H1 (cell line): ENCODE measurements at regions not wholly inside any gene's neighbourhood (a gene's known extent, or its start where the extent isn't known, plus 50 kb on each side); places are given as distances from the start of the nearest gene placed in this dataset.

Experiments
- CEBPB ChIP-seq: IDR thresholded peaks from 2 replicates; pipeline ENCODE4 v1.6.1; 2012; ENCODE audit warnings: low read depth, low read length
- CHD2 ChIP-seq: IDR thresholded peaks from 2 replicates; pipeline ENCODE4 v1.6.1; 2012; ENCODE audit warnings: low read length, improper control_type of control experiment
- E2F6 ChIP-seq: IDR thresholded peaks from 2 replicates; pipeline ENCODE4 v1.6.1; 2012; ENCODE audit warnings: inconsistent platforms
- HDAC6 ChIP-seq: IDR thresholded peaks from one replicate; pipeline ENCODE4 v1.7.1; 2012; ENCODE audit warnings: low read depth, mild to moderate bottlenecking, inconsistent platforms, low read length, moderate library complexity
- MAFK ChIP-seq: IDR thresholded peaks from 2 replicates; pipeline ENCODE4 v1.6.1; 2012; ENCODE audit warnings: low read depth, mild to moderate bottlenecking, improper control_type of control experiment, low read length
- POU5F1 ChIP-seq: IDR thresholded peaks from 2 replicates; pipeline ENCODE4 v1.6.1; 2011; ENCODE audit warnings: low read depth, mild to moderate bottlenecking, low read length, moderate library complexity
- SP1 ChIP-seq: IDR thresholded peaks from 2 replicates; pipeline ENCODE4 v1.6.1; 2011; ENCODE audit warnings: low read depth, low read length
- TAF7 ChIP-seq: optimal IDR thresholded peaks from 2 replicates; pipeline ENCODE3; 2011; ENCODE audit warnings: low read depth, mild to moderate bottlenecking, inconsistent platforms, low read length, moderate library complexity, borderline replicate concordance

GRCh38 chr4:85114526-85114925 is 148.0 kb upstream of the WDFY3 start (continued):
- no peak for TF ChIP-seq POU5F1
- no peak for TF ChIP-seq HDAC6
- TF ChIP-seq SP1: no peak
- TF ChIP-seq E2F6: no peak
- TF ChIP-seq MAFK: no peak
- no peak for TF ChIP-seq CHD2
- TF ChIP-seq CEBPB: no peak
- no peak for TF ChIP-seq TAF7
